Ovary (tissue), 3 donors: ENCODE measurements at regions not wholly inside any gene's neighbourhood (a gene's known extent, or its start where the extent isn't known, plus 50 kb on each side); places are given as distances from the start of the nearest gene placed in this dataset.

Experiments
- POLR2A ChIP-seq: fragments of 450-650 bp; IDR thresholded peaks from one replicate; pipeline ENCODE4 v1.6.1; 2017; ENCODE audit warnings: antibody characterized with exemption, mild to moderate bottlenecking, moderate library complexity
- TF ChIP-seq, protein P1 (sequence below), 3 donors: fragments of 450-650 bp in 2 of 3; fragments of 200-600 bp in 1 of 3; IDR thresholded peaks; one replicate each; pipeline versions ENCODE4 v1.5.1 to v1.8.0; 2016 to 2022; ENCODE audit warnings: antibody characterized with exemption in 3 of 3, mild to moderate bottlenecking in 1 of 3
- donor health status: DM: no; HTN: no; CAD: no.

DNA sequence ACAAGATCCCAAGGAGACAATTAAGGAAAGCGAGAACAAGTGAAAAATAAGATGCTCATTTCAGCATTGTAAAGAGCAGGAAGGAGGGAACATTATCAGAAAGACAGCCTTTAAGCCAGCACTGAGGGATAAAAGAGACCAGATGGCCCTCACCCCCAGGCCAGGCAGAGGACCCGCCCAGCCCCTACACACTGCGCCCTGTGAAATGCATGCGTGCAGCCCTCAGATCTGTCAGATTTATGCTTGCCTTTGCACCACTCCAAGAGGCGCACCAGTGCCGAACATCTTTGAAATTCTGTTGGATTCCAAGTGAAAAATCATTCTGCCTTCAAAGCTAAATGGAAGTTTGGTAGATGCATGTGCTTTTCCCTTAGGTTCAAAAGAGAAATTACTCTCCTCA lies 378.0 kb downstream of the MLLT3 start:
- TF ChIP-seq, protein P1, sequence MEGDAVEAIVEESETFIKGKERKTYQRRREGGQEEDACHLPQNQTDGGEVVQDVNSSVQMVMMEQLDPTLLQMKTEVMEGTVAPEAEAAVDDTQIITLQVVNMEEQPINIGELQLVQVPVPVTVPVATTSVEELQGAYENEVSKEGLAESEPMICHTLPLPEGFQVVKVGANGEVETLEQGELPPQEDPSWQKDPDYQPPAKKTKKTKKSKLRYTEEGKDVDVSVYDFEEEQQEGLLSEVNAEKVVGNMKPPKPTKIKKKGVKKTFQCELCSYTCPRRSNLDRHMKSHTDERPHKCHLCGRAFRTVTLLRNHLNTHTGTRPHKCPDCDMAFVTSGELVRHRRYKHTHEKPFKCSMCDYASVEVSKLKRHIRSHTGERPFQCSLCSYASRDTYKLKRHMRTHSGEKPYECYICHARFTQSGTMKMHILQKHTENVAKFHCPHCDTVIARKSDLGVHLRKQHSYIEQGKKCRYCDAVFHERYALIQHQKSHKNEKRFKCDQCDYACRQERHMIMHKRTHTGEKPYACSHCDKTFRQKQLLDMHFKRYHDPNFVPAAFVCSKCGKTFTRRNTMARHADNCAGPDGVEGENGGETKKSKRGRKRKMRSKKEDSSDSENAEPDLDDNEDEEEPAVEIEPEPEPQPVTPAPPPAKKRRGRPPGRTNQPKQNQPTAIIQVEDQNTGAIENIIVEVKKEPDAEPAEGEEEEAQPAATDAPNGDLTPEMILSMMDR (IDR thresholded peaks at IDR 0.05) = no peak
- TF ChIP-seq POLR2A = no peak
